ENCODE measurements at regions not wholly inside any gene's neighbourhood (a gene's known extent, or its start where the extent isn't known, plus 50 kb on each side); places are given as distances from the start of the nearest gene placed in this dataset.
A peak's percentile ranks its signal among the peaks of the same experiment; 100 is the strongest.

GRCh38 chr12:66852091-66852490, 173.2 kb upstream of the GRIP1 start:
- no peak for DNase-seq (ENCODE audit: low read depth in 3 of 3)

DNA sequence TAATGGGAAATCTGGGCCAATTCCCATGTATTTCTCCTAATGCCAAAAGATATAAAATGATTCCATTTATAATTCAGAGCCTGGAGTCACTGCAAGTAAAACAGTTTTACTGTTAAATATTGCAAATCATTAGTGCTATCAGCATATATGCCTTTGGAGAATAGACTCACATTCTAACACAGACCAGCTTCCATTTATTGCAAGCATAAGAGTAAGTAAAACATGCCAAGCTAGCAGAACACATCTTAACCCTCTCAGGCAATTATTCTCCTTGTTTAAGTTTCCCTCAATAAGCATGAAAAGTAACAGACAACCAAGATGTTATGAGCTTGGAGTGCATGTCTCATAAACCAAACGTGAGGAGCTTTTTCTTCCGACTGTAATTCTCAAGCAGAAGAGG, 173.9 kb upstream of the GRIP1 start:
- no peak for DNase-seq (ENCODE audit: low read depth in 3 of 3)

DNA sequence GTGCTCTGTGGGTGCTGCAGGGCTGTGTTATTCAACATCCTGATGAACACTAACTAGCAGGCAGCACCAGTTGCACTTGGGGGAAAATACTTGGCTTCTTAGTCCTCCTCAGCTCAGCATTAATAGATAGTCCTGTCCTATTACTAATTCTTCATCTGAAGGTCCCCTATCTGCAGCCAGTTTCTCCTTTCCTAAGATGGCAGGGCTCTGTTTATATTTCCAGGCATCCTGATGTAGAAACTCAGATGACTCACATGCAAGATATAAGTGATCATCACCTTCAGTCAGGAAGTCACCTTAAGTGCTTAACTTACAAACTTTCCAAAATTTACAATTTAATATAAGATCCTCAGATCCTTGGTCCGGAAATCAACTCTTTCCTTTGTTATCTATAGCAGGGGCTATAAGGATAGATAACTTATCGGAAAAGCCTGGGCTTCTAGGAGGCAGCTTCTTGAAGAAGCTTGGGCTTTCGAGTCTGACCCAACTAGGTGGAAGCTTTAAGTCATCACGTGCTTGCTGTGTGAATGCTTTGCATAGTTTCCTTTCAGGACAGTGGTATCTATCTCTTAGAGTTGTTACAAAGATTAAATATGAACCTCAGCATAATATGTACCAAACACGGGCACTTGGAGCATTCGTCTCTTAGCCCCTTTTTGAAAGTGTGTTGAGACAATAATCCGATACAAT, 181.0 kb upstream of the GRIP1 start:
- DNase-seq (ENCODE audit: low read depth in 3 of 3), result no peak

DNA sequence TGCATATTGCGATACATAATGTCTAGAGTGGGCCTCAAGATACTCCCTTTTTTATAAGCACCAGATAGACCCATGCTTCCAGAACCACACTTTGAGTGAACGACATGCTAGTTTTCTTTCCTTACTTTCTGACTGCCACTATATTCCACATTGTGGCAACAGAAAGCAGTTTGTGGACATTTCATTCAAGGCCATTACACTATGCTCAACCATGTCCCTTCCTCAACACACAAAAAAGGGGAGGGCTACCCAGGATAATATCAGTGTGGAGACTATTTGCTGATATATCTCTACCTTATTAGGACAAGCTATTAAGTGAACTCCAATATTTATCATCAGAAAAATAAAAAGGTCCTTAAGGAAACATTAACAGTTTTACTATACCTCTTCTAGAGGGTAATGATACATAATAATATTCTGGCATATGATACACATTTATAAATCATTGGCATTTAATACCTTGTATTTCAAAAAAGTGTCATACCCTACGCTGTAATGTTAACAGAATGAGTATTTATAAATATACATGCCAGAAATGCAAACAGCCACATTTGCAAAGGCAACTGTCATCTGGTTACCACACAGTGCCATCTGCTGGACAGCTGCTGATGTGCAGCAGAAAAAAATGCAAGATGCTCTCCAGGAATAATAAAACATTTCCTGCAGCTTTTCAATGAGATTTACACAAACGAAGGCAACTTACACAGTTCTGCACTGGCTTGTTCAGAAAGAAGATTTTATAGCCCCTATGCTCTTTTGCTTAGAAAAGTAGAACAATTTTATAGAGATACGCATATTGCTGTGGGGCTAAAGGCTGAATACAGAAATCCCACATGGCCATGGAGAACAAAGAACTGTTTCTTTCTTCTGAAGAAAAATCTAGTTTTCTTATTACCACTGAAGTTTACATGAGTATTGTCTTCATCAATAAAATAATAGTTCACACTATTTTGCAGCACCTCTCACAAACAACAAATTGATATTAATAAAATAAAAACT, 182.2 kb upstream of the GRIP1 start:
- peak; percentile 29 to 53 (median 37) for DNase-seq (ENCODE audit: low read depth in 3 of 3)

- DNase-seq (ENCODE audit: low read depth in 3 of 3), result no peak
Measured at GRCh38 chr12:66862356-66862985, 183.6 kb upstream of the GRIP1 start.

- DNase-seq (ENCODE audit: low read depth in 3 of 3), result no peak
Measured at GRCh38 chr12:66863276-66863675, 184.4 kb upstream of the GRIP1 start.

GRCh38 chr12:66877925-66878324, 199.0 kb upstream of the GRIP1 start:
- no peak for DNase-seq (ENCODE audit: low read depth in 3 of 3)

DNA sequence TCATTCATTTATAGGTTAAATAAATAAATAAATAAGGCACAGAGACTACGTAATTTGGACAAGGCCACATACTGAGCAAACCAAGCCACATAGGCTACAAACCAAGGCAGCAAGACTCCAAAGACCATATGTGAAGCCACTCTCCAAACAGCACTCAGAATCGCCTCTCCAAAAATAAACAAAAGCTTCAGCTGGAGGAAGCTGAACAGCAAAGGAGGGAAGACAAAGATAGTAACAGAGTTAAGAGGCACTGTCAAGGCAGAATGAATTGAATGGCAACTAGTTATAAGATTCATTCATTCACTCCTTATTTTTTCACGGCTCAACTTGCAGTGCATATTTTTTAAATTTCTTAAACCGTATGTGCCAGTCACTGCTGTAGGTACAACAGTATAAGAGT, 200.5 kb upstream of the GRIP1 start:
- DNase-seq (ENCODE audit: low read depth in 3 of 3), result no peak

- DNase-seq (ENCODE audit: low read depth in 3 of 3), result no peak
Measured at GRCh38 chr12:66881386-66881785, 202.5 kb upstream of the GRIP1 start.

DNA sequence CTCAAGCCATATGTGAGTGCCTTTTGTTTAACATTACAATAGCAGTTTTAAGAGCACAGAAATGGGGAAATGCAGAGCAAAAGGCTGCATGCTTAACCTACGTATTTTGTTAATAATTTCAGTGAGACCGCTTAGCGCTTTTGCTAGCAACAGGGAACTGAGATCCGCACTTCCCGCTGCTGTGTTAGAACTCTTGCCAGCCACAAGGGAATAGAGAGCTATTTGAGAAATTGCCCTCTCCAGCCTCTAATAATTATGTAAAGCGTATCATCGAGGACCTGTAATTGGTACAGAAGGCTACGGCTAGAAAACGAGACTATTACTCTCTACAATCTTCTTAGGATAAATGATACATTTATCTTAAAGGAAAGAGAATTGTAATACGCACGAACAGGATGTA, 205.2 kb upstream of the GRIP1 start:
- no peak for DNase-seq (ENCODE audit: low read depth in 3 of 3)

DNA sequence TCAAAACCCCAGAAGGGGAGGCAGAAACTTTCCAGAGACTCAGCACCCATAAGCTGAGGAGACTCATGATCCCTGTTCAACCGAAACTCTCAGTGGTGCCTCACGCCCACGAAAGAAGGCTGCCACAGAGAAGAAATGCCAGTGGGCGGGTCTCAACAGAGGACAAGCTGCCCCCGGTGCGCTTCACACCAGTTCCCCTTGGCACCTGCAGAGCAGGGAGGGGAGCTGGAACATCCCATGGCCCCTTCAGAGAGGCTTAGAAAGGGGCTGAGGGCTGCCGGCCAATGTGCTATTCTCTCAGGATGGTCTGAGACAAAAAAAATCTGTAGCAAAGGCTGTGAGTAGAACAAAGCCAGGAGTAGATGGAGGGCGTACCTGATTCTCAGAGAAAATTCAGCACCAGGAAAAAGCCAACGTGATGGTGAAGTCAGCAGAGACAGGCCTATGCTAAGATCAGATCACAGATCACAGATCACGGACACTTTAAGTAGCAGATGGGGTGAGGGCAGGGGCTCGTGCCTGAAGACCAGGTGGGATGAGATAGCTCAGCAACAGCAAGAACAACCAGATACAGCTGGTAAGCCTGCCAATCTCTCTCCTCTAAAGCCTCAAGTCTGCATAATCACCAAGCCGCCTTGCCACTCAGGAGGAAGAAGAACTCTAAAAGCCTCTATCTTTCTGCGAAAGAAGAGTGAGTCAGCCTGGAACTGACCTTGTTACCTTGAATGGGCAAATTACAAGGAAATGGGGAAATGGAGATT, 206.4 kb upstream of the GRIP1 start:
- DNase-seq (ENCODE audit: low read depth in 3 of 3), result no peak

- no peak for DNase-seq (ENCODE audit: low read depth in 3 of 3)
Measured at GRCh38 chr12:66896797-66897196, 217.9 kb upstream of the GRIP1 start.

- no peak for DNase-seq (ENCODE audit: low read depth in 3 of 3)
Measured at GRCh38 chr12:66898700-66899469, 220.0 kb upstream of the GRIP1 start.

DNA sequence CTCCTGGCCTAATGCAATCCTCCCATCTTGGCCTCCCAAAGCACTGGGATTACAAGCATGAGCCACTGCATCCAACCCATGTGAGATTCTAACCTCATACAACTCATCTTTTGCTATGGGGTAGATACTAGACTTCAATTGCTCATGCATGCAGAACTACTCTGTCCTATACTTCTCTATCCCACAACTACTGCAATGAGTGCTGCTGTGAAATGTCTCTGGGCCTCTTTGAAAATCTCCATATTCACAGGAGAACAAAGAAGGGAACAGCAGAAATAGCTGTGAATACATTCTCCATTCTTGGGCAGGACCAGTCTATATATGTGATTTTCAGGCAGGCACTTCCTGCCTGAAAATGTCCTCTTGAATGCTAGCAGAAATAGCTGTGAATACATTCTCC, 220.7 kb upstream of the GRIP1 start:
- no peak for DNase-seq (ENCODE audit: low read depth in 3 of 3)

DNA sequence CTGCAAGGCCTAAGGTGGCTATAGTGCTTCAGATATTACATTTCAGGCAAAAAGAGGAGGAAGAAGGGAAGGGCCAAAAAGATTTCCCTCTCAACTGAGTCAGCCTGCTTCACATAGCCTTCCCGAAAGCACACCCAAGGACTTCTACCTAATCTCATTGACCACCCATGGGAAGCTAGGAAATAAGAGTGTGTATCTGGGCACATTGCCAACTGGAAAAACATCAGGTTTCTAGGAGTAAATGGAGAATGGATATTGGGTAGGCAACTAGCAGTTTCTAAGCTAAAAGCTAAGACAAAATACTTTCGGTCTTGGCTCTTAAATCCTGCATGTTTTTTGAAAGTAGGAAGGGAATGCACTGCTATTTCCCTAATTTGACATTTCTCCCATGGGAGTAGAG, 221.7 kb upstream of the GRIP1 start:
- DNase-seq (ENCODE audit: low read depth in 3 of 3), result no peak

DNA sequence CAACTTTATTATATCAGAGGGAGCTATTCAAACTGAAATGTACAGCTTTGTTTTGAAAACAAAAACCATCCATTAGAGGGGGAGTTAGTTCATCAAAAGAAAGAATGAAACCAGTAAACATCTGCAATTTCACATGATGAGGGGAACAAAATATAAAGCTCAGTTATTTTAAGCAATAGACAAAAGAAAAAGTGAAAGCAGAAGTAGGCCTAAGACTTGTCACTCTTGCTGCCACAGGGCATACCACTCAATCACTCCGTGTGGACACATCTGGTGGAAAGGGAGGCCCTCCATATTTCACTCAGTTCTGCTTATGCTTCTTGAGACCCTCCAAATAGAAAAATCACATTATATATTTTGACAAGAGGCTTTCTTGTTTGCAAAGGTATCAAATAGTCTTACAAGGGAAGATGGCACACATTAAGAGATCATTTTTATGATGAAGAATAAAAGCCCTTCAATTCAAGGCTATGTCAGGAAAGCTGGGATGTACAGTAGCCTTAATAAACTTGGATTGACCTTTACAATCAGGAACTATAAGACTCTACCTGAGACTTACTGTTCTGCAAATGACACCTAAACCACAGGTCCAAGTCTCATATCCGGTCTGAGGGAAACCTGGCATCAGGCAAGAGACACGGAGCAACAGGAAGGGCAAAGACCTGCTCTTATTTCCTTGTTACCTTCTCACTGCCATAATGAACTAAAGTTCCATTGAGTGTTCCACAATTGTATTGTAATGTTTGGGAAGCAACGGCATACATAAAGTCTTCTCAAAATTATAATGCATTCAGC, 222.5 kb upstream of the GRIP1 start:
- DNase-seq (ENCODE audit: low read depth in 3 of 3), result no peak

GRCh38 chr12:66902020-66902419, 223.1 kb upstream of the GRIP1 start:
- DNase-seq (ENCODE audit: low read depth in 3 of 3), result no peak

GRCh38 chr12:66903782-66904396, 225.0 kb upstream of the GRIP1 start:
- DNase-seq (ENCODE audit: low read depth in 3 of 3), result no peak

- DNase-seq (ENCODE audit: low read depth in 3 of 3), result no peak
Measured at GRCh38 chr12:66905201-66905600, 226.3 kb upstream of the GRIP1 start.

Data from stimulated activated CD4-positive, alpha-beta T cell treated with anti-CD3 and anti-CD28 coated beads, TNF-alpha, amount 100 ng/mL, for 24 hours (primary cell).